ENCODE measurements at regions not wholly inside any gene's neighbourhood (a gene's known extent, or its start where the extent isn't known, plus 50 kb on each side); places are given as distances from the start of the nearest gene placed in this dataset.

DNA sequence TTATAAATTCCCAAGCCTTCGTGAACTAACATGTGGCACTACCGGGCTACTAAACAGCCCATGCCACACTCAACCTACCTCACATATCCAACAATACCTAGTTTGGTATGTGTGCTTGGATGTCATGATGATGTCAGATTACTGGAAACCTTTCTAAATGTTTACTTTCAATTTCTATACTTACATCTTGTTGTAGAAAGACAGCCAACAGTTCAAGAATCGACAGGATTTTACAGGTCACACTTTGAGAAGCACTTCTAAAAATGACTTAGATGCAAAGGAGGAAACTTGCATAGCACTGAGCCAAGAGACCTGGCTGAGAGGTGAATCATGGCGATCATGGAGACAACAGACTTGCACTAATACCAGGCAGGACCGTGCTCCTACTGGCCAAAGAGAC, 209.9 kb downstream of the COL4A1 start:
- DNase-seq: no peak

DNA sequence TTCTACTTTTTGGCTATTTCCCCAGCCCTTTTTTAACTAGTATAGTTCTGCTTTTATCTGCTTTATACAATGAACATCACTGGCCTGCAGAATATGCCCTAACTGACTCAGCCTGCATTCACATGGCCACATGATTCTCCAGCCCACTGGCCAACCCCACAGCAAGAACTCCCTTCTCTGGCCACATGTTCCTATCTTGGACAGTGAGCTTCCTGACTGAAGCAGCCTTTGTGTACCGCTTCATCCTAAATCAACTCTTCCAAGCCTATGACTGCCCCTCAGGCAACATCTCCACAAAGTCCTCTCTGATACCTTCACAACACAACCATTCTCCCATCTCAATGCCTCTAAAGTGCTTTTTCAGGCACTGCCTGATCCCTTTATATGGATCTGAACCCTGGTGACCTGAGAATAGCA, 214.1 kb downstream of the COL4A1 start:
- no peak for DNase-seq

DNA sequence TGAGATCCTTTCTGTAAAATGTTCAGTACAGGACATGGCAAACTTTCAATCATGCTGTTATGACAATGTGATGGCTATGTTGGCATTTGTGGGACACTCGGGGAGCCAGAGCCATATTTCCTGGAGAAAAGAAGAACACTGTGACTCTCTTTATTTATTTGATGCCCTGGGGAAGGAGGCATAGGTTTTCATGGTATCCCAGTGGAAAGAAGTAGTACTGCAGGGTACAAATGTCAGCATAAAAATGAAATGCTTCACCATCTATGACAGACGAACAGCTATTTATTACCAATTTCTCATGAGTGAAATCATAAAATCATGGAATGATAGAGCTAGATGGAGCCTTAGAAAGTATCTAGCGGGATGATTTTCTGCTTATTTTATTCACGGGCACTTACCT, 217.1 kb downstream of the COL4A1 start:
- no peak for DNase-seq

DNA sequence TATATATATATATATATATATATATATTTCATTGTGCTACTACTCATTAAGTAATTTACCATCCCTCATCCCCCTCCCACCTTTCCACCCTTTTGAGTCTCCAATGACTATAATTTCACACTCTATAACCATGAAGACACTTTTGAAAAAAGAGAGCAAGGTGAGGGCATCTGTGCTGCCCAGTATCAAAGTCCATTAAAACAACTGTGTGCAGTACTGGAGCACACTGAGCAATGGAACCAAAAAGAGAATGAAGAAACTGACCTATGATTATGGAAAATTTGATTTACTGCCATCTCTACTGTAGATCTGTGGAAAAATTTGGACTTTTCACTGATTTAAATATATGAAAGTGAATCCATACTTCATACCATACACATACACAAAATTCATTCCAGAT, 217.9 kb downstream of the COL4A1 start:
- DNase-seq: no peak

DNA sequence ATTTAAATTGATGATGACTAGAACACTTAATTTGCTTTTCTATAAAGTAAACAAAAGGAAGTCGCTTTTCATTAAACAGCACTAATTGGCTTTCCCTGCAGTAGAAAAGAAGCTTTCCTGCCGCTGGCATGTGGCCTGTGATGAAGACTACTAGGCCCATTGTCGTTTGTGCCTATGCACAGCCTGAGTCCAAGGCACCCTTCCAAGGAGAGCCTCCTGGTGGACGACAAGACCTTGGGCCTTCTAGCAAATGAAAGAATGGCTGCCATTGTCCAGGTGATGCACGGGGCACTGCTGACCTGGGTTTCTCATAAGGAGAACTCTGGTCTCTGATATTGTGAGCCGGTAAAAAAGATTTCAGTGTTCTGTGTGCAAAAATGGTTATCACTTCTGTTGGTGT, 233.0 kb downstream of the COL4A1 start:
- no peak for DNase-seq

DNA sequence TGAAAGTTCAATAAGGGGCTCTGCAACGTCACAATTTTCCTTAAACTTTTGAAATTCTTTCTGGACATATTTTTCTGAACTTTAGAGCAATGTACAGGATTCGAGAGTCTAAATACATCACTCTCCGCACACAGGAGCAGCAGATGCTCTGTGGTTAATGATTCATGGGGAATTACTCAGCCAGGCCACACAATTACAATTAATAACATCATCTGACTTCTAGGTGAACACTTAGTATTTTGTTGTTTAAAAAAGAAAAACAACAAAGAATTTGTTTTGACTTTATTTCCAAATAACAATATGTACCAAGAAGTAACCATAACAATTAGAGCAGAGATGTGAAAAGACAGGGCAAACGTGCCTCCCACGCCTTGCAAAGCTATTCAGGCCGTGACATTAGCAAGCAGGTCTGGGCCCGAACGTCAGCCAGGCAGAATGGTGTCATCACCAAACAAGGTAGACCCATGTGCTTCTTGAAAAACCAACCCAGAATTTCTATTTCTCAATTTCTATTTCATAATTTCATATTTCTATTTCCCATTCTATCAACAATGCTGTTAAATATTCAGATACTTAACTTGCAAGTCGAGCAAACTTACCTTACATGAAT, 236.3 kb downstream of the COL4A1 start:
- DNase-seq: no peak

DNA sequence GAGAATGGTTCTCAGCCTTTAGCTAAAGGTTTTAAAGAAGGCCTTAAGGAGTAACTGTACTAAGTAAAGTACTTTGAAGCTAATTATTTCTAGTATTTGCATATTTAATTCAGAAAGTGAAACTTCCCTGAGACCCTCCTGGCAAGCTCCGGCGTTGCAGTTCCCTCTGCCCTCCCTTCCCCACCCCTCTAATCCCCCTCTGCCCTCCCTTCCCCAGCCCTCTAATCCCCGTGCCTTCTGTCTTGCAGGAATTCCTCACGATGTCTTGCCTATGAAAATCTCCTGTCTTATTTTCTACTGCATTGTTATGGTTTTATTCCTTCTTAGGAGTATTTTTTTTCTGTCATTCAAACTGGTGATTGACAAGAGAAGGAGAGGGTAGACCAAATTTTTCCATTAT, 236.9 kb downstream of the COL4A1 start:
- DNase-seq: no peak

DNA sequence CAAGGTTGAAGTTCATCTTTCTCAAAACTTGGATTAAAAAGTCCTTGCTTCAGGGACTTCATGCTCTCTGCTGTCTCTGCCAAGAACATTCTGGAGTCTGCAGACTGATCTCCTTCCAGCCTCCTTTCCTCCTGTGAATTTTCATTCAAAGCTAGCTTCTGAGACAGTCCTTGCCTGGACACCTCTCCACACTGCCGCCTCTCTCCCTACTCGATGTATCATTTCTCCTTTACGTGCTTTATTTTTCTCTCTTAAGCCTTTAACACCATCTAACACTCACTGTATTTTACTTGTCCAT, 238.8 kb downstream of the COL4A1 start:
- DNase-seq: no peak

DNA sequence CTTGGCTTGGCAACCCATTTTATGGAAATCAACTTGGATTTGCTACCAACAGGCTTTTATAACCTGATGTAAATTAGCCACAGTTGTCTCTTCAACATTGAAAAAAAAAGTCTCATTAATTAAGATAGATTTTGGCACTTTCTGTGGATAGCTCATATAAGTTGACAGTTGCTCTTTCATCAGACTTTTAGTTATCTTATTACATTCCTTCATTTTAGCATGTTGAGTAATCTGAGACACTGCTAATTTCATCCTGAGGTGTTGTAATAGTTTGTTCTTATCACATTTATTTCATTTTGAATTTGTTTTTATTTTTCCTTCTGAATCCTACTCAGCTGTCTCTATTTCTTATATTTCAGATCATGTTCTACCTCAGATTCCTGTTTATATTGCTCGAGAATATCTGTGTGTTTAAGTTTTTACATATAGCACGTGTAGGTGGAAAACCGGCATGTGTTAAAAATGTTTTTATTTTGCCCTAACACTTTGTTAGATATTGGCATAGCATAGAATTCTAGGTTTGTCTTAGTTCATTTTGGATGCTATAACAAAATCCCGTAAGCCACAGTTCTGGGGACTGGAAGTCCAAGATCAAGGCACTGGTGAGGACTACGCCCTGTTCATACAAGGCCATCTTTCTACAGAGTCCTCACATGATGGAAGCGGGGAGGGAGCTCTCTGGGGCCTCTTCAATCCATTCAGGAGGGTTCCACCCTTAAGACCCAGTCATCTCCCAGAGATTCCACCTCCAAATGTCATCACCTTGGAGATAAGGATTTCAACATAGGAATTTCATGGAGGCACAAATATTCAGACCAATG, 239.4 kb downstream of the COL4A1 start:
- DNase-seq: no peak

DNA sequence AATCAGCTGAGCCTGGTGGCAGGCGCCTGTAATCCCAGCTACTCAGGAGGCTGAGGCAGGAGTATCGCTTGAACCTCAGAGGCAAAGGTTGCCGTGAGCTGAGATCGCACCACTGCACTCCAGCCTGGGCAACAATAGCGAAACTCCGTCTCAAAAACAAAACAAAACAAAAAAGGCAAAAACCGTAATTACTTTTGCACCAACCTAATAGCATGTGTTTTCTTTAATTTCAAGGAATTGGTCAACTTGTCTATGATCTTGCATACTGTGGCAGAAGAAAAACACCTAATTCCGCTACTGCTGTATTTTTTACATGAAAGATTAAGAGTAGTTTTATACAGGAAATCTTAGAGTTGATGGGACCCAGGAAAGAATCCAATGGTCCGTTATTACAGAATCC, 241.2 kb downstream of the COL4A1 start:
- DNase-seq: no peak

DNA sequence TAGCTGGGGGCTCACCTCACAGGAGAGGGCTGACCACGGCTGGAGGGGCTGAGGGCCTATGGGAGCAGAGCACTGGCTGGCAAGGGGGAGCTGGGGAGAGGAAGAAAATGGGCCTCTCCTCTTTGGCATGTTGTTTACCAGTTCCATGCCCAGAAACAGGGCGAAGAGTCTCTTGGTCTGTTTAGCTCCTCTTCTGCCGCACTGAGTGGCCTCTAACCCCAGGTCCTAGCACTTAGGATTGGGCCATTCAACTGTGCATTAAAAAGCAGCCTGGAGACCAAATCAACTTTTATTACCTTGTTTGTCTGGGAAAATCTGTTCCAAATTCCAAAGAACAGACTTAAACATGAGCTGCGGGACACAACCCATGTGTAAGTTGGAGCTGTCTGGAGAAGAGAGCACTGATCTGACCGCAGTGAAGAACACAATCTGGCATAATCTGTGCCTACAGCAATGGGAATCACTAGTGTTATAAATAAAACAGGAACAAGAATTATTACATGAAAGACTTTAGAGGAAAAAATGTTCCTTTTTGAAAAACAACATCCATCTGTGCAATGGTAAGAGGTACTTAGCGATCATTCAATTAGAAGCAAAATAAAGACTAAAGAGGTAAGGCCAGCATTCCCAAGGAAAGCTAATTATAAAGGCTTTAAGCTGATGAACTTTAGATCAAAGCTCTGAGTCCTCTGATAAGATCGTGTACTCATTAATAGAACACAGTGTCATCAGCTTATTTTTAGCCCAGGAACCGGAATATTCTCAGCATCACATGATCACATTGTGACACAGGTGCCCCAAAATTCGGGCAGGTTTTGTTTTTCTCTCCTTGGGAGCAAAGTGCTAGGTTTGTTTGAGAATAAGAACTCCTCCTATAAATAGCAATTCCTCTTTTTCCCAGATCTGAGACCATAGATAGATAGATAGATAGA, 243.2 kb downstream of the COL4A1 start:
- DNase-seq: no peak

DNA sequence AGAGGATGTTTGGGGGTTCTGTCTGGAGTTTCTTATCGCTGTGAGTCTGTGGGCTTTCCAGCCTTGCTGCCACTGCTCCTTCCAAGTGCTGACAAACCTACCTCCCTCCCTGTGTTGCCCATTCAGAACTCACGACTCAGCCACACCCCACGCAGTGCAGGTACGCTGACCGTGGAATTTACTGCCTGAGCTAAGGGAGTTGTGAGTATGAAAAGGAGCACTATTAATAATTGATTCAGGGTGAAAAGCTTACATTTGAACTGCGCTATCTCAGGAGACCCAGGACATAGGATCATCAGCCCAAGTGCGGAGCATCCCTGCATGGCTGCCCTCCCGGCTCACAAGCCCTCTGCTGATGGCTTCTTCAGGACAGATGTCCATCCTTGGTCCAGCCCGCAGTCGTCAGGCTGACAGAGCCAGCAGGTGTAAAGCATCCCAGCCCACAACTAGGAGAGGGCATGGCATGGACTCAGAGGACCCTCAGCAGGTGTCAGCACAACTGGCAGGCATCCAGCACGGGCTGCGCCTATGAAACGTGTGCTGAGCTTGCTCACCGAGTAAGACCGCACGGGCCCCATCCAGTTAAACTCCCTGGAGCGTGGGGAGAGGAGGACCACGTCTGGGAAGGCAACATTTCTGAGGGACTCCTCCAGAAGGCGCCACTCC, 244.0 kb downstream of the COL4A1 start:
- DNase-seq: no peak

DNA sequence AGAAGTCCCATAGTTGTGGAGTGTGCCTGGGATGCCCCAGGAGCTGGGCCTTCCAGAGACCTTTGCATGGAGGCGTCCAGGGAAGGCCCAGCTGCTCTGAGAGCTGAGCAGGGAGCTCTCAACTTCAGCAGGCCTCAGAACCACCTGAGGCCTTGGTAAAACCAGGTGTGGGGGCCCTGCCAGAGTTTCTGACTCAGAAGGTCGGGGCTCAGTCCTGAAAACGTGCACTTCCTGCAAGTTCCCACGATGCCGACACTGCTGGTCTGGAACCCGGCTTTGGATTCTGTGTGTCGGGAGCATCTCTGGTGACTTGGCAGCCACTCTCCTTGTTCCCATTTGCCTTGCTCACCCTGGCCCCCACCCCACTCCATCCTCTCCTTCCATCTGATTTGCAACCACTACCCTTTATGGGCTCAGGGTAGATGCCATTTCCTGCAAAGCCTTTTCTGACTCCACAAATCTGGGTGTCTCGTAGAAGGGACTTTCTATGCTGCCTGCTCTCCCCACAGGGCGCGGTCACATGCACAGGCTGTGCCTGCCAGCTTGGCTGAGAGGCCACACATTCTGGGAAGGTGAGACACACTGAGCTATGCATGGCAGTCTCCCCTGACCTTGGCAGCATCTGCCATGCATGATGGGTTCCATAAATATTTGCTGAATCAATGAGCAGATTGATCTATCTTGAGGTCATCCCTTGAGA, 244.7 kb downstream of the COL4A1 start:
- no peak for DNase-seq

DNA sequence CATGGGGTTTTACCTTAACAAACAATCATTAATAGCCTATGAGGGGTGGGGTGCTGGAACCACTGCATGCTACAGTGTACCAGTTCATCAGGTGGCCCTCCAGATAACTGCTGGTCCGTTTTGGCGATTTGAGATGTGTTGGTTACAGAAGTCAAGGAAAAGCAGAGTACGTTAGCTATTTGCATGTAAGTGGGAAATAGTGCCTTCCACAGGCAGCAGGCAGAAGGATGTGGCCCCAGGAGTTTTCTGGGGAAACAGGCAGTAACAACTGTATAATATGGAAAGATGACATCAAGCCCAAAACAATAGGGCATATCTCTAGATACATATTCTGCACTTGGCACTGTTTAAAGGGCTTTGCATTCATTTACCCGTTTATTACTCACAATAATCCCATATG, 245.7 kb downstream of the COL4A1 start:
- DNase-seq: no peak

DNA sequence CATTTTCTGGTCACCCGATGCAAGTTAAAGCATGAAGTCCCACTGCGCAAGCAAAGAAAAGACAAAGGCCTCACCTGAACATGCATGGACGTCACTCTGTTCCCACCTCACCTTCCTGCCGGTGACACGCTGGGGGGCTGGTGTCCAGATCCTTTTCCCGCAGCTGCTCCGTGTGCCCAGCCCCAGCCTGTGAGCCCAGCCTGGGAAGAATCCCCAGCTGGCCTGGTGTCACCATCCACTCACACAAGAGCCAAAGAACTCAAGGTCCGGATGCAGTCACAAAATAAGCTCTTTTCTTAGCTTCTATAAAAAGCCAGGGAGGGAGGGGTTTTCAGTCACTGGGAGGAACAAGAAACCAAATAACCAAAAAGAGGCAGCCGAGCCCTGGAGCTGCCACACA, 249.9 kb downstream of the COL4A1 start:
- DNase-seq: no peak

DNA sequence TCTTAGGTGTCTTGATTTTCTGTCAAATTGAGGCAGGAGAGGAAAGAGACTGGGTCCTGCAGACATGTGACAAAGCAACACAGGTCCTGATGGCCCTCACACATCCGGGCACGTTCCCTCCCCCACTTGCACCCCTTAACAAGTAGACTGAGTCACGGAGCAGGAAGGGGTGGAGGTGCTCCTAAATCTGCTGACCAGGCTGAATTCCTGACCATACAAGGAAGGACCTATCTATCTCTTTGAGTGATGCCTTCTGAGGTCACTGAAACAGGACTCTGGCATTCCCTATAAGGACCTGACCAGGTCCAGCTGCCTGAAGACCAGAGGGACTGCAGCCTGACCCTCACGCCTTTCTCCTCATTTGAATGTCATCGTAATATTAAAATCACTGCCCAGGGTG, 250.3 kb downstream of the COL4A1 start:
- no peak for DNase-seq

DNA sequence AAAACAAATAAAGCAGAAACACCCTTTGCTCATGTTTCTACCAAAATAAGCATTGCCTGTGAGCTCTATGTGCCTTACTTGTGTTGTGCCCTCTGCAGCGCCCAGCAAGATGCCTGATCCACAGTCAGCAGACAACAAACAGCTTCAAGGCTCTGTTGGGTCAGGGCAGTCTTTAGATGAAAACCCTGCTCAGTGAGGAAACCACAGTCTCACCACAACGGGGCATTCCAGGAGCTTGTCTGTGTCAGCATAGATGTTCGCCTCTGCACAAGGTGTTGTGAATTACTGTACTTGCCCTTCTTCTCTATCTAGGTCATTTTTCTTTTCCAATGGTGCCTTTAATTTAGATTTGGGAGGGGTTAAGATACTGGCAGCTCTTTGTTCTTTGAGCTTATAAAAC, 251.9 kb downstream of the COL4A1 start:
- no peak for DNase-seq

DNA sequence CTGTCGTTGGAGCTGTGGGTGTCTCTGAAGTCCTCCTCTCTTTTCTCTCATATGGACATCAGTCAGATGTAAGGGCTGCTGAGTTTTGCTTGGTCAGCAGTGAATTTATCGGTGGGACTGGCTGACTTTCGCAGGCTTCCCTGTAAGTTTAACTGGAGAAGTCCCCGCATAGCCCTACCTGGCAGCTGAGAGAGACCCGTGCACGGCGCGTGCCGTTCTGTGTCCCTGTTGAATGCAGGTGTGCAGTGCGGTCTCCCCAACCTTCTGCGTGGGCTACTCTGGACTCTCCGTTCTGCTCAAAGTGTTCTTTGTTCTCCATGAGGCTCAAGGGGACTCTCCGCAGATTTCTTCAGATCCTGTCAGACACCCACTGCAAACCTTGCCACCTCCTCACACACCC, 252.9 kb downstream of the COL4A1 start:
- no peak for DNase-seq

DNA sequence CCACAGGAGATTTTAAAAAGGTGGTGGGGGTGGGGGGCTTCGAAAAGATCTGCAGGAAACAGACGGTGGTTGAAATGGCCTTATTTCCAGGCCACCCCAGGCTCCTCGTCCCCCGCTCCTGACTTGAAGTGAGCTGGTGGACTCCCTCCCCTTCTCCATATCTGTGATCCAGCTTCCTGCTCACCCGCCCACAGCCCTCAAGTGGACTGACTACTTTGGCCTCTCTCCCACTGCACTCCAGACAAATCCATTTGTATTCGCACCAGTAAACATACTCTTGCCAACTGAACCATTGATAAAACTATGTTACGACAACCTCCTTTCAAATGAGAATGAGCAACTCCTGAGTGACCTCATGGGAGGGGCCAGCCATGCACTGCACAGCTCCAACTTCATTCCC, 259.5 kb downstream of the COL4A1 start:
- peak; percentile 68 for DNase-seq

DNA sequence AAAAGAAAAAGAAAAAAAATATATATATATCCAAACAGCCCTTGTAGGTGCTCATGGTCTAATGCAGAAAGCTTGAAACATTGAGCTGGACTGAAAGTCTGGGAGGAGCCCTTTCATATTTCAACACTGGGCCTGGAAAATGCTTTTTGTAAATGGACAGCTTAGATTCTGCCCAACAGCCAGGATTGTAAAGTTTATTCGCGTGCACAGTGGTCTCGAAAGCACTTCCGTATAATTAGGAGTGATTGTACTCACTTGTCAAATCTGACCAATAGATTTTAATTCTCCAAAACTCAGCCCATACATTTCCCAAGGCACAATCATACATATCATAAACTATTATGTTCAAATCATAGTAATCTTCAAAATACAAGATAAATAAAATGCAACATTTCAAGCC, 260.1 kb downstream of the COL4A1 start:
- DNase-seq: no peak

DNA sequence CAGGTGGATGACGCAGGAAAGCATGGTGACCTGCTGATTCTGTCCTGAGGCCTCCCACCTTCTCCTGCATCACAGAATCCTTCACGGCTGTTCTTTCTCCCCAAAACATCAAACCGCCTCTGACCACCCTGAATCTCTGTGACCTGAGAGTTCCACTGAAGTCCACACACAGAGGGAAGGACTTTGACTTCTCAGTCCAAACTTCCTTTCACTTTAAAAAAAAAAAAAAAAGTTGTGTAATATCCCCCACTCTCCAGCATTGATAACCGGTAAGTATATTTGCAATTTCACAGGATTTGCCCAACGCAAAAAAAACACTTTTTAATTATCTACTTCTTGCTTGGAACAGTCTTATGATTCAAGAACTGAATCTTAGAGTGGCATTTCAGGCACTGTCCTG, 259.5 kb upstream of the IRS2 start:
- no peak for DNase-seq

DNA sequence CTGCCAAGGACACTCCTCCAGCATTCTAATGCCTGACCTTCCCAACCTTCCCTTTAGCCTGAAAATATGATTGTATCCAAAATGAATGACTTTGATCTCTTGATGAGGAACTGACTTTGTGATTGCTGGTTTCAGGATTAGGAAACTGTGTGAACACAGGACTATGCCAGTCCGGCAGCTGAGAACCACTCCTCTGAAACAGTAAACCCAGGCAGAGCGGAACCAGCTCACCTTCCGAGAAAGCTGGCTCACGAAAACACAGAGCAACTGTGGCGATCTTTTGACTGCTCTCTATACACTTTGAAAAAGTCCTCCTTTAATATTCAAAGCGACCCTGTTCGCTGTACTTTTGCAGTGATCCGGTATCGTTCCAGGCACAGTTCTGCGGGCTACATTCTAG, 258.8 kb upstream of the IRS2 start:
- no peak for DNase-seq

Measured in NCI-H748 treated with DMSO at 0.1 percent for 48 hours (cell line).